Activated CD4-positive, alpha-beta T cell treated with anti-CD3 and anti-CD28 coated beads for 24 hours (primary cell): ENCODE measurements at regions not wholly inside any gene's neighbourhood (a gene's known extent, or its start where the extent isn't known, plus 50 kb on each side); places are given as distances from the start of the nearest gene placed in this dataset.
"Not testable (repeated sequence)": the region's sequence is repeated elsewhere in the genome, so short reads cannot be mapped to it uniquely, and the experiment has no call there.

ENCODE experiments used
- DNase-seq, 2 donors: peaks; one replicate each; pipeline ENCODE4 v3.0.0-alpha.2; 2020; ENCODE audit warnings: low read depth in 2 of 2

- not testable (repeated sequence) for DNase-seq
Observed at GRCh38 chr1:242912855-242913254, 342.2 kb downstream of the CEP170 start.

DNA sequence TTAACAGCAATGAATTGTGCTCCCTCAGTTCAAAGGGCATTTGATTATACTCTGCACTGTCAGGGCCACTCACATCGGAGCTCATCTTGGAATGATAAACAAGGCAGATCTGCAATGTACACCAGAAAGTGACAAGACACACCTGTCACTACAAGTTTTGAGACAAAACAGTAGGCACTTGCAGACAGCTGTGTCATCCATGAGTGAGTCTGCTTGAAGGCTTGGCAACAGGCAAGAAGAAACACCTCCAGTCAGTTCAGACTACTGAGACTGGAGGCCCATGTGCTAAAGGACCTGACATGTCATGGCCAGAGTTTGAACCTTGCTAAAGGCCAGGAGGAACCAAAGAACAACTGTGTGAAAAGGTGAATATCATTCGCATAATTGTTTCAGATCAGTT lies 354.5 kb downstream of the CEP170 start:
- DNase-seq: not testable (repeated sequence)

DNA sequence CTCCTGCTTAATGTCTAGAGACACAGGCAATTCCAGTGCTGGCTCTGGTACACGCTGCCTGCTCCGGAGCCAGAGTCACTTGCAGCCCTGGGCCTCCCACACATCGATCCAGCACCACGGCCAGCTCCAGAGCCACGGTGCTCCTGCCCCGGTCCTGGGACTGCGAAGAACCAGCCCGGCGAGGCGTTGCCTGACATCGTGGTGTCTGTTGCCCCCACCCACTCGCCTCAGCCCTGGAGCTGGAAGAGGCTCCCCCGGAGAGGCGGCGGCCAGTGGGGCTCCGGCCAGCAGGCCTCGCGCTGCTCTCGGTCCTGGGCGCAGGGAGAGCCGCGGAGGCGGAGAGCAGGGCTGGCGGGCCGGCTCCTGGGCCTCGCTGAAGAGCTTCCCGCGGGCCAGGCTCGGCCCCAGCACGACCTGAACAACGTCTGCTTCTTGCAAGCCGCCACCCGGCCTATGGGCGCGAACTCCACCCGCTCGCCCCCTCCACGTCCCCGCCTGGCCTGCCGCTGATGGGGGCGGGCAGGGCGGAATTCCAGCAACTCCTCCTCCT lies 364.8 kb downstream of the CEP170 start:
- DNase-seq: no peak

DNA sequence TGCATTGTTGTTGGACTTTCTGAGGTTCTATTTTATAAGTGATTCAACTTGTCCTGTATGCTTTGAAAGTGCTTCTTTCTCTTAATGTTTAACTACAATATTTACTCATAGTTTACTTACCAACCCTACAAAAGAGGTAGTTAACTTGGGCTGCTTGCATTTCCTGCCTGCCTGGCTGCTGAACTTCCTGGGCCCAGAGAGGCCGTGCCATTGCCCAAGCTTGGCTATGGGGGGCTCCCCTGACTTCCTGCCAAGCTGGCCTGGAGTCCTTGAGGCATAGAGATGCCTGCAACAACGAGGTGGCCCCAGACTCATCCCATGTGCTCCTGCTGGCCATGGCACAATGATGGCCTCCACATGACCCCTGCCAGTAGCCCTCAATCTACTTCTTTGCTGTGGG lies 361.6 kb upstream of the PLD5 start:
- no peak for DNase-seq

DNA sequence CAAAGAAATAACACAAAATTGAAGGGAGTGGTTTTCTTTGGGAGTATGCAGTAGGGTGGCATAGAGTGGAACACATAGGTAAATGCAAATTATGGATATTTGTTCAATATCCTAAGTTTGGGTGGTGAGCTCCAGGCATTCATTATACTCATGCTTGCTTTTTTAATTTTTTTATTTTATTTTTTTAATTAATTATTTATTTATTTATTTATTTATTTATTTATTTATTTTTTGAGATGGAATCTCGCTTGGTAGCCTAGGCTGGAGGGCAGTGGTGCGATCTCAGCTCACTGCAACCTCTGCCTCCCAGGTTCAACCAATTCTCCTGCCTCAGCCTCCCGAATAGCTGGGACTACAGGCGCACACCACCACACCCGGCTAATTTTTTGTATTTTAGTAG lies 355.5 kb upstream of the PLD5 start:
- not testable (repeated sequence) for DNase-seq

DNA sequence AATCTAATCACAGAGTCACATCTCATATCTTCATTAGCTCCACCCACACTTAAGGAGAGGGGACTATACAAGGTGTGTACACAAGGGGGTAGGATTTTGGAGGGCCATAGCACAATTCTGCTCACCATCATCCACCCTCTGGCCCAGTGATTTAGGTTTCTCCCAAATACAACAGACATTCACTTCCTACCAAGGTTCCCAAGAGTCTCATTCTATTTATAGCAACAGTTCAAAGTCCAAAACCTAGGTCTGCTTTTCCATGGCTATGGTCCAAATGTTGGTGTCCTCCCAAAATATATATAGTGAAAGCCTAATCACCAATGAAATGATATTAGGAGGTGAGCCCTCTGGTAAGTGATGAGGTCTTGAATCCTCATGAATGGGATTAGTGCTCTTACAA lies 353.2 kb upstream of the PLD5 start:
- DNase-seq: no peak

DNA sequence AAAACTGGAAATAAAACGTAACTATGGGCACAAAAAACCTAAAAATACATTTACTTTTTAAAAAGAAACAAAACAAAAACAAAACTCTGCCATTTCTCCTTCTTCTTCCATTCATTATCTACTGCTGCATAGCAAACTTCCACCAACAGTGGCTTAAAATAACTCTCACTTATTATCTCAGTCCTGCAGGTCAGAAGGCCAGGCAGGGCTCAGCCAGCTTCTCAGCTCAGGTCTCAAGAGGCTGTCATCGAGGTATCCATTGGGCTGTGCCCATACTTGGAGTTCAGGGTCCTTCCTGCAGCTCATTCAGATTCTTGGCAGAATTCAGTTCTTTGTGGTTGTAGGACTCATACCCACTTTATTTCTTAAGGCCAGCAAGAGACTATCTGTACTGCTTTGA lies 352.7 kb upstream of the PLD5 start:
- DNase-seq: no peak

DNA sequence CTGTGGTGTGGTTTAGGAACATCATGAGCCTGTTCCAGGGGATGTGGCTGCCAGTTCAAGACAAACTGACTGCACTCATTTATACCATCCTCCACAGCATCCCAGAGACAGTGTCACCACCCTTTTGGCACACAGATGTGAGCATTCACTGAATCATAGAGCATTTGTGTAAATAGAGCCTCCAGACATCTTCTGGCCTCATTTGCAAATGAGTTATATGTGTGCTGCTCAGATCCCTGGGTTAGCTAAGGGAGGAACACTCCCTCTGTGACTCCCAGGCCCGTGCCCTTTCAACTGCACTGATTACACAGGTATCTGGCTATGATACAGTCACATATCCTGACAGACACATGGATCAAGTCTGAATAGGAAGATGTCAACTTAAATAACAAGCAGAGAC lies 351.5 kb upstream of the PLD5 start:
- DNase-seq: no peak

DNA sequence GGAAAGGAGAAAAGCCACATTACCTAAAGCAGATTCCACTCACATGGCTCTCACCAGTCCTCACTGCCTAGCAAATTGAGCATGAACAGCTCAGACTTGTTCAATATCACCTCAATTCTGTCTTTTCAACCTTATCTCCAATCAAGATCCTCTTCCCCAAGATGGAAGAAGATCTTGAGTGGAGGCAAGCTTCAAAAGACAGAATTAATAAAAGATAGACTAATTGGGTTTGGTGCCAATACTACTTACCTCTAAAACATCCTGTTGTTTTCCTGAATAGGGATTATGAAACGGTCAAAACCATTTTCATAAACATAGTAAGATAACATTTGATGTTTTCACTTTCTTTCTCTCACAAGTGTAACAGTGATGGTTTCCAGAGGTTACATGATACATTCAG lies 349.2 kb upstream of the PLD5 start:
- DNase-seq: no peak

GRCh38 chr1:242872521-242872920 lies 348.0 kb upstream of the PLD5 start:
- DNase-seq: no peak

- no peak for DNase-seq
Observed at GRCh38 chr1:242871471-242872030, 347.1 kb upstream of the PLD5 start.

GRCh38 chr1:242870966-242871365 lies 346.5 kb upstream of the PLD5 start:
- no peak for DNase-seq

- no peak for DNase-seq
Observed at GRCh38 chr1:242856289-242856688, 331.8 kb upstream of the PLD5 start.

- DNase-seq: no peak
Observed at GRCh38 chr1:242854466-242854865, 330.0 kb upstream of the PLD5 start.

DNA sequence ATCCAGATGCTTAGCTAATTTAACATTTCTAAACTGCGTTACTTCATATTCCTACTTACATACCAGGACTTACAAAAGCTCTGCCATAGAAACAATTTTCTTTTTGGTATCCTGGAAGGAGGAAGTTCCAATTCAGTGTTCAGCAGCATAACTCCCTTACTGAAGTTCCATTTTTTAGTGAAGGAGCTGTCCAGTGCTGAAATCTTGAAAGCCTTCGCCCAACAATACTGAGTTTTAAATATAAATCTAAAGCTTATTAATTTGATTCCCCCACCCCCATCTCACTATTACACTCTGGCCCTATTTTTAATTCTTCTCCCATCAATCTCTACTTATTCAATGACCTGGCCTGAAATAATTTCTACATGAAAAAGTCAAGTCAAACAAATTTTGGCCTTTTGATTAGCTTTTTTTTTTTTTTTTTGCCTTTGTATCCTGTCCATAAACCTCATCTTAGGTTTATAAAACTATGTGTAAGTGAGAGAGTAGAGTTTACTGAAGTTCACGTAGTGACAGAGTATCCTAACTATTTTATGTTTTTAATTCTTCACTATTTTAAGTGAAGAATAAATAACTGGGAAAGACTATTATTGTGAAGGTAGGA lies 323.0 kb upstream of the PLD5 start:
- DNase-seq: no peak

- no peak for DNase-seq
Observed at GRCh38 chr1:242842094-242842493, 317.6 kb upstream of the PLD5 start.

- DNase-seq: no peak
Observed at GRCh38 chr1:242839101-242839500, 314.6 kb upstream of the PLD5 start.

GRCh38 chr1:242836423-242836822 lies 311.9 kb upstream of the PLD5 start:
- DNase-seq: no peak

DNA sequence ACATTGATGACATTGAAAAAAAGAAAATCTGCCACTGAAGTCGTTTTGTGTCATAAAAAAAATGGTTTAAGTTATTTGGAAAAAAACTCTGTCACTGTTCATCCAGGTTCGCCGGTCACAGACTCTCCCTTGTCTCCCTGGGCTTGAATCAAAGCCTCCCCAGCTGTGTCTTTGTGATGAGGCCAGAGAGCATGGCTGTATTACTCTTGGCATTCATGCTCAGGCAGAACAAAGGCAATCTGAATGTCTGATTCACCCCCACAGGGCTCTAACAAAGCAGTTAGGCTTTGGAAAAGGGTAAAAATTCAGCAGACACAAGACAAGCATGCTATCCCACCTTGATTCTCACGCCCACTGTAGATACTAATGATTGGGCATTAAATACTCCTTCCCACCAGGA lies 304.3 kb upstream of the PLD5 start:
- DNase-seq: no peak

- no peak for DNase-seq
Observed at GRCh38 chr1:242828199-242828598, 303.7 kb upstream of the PLD5 start.

- no peak for DNase-seq
Observed at GRCh38 chr1:242827538-242827937, 303.0 kb upstream of the PLD5 start.

DNA sequence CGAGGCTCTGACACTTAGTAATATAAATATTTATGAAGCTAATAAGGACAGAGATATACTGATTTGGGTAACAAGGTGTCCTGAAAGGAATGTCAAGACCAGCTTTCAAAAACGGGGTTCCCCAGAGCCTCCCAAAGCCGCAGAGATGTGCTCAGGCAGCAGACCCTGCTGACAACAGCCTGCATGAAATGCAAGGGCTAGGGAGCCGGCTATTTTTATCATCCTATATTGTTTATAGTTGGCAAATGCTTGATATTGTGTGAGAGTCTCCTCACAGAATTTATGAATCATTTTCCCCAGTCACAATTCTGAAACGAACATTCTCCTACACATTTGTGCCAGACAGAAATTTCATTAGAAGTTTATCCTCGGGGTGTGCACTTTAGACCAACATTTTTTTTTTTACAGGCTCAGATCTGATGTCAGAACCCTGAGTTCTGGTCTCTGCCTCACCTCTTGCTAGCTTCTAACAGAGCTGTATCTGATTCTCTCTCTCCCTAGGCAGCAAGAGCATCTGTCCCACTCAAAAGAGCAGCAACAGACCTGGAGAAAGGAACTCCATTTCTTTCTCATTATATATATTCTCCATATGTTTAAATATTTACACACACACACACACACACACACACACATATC lies 302.3 kb upstream of the PLD5 start:
- no peak for DNase-seq

DNA sequence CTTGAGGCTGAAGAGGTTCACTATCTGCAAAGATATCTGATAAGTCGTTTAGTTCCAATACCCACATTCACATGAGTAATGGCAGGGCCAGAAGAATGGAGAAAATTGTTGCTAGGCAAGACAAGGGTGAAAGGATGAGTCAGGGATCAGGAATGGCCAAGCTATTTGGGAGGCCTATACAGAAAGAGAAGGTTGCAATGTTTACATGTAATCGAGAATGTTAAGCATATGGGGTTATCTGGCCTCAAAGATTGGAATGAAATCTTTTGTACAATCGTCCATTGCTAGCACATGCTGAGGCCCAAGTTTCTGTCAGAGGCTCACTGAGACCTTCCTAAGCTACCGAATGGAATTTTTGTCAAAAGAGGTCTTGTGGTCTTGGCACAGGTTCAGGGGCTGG lies 299.9 kb upstream of the PLD5 start:
- no peak for DNase-seq
